ENCODE measurements at regions not wholly inside any gene's neighbourhood (a gene's known extent, or its start where the extent isn't known, plus 50 kb on each side); places are given as distances from the start of the nearest gene placed in this dataset.

DNA sequence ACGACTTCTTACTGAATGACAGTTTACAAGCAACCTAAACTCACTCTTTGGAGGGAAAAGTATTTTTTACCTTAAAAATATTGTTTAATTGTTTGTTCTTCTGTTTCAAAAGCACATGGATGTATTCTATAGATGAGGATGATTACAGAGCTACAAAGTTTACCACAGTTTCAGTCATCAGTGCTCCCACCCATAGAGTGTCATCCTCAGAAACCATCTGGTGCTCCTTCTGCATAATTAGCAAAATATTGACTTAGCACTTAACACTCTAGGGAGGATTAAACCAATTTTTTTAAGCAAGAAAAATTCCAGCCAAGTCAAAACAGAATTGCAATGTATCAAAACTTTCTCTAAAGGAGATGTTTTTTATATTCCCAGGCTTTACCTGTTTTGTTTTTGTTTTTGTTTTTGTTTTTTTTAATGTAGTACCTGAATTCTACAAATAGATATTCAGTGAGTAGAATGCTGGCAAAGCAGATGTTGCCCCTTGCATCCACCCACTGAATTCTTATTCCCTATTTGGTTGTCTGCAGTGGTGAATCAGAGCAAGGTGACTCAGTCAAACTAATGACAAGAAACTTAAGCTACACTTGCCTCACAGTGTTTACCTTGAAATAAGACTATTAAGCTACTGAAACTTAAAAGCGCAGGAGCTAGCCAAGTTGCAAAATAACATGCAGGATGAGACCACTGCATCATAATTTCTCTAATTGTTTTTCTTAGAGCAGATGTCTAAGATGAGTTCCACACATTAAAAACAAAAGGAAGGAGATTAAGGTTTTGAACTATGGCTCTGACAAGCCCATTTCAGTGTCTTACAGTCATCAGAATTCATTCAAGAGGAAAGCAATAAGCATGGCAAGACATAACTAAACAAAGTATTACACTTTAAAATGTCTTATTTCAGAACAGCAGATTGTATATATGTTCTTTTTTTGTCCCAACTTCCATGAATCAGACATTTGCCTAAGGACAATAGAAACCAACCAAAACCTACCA is 155.1 kb upstream of the SOX6 start:
- TF ChIP-seq, protein P1, sequence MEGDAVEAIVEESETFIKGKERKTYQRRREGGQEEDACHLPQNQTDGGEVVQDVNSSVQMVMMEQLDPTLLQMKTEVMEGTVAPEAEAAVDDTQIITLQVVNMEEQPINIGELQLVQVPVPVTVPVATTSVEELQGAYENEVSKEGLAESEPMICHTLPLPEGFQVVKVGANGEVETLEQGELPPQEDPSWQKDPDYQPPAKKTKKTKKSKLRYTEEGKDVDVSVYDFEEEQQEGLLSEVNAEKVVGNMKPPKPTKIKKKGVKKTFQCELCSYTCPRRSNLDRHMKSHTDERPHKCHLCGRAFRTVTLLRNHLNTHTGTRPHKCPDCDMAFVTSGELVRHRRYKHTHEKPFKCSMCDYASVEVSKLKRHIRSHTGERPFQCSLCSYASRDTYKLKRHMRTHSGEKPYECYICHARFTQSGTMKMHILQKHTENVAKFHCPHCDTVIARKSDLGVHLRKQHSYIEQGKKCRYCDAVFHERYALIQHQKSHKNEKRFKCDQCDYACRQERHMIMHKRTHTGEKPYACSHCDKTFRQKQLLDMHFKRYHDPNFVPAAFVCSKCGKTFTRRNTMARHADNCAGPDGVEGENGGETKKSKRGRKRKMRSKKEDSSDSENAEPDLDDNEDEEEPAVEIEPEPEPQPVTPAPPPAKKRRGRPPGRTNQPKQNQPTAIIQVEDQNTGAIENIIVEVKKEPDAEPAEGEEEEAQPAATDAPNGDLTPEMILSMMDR (IDR thresholded peaks at IDR 0.05) = no peak
- TF ChIP-seq EZH2 (IDR thresholded peaks at IDR 0.05; ENCODE audit: borderline replicate concordance, insufficient read depth, low read depth, low read length, poor library complexity, severe bottlenecking) = no peak
